NCI-H446 (cell line): ENCODE measurements at regions not wholly inside any gene's neighbourhood (a gene's known extent, or its start where the extent isn't known, plus 50 kb on each side); places are given as distances from the start of the nearest gene placed in this dataset.

Source experiments
- DNase-seq, 2 experiments: peaks; one replicate each; lab custom pipeline; 2025; lab: John Stamatoyannopoulos, UW

- DNase-seq = no peak
Observed at GRCh38 chr10:120983721-120984120, 132.6 kb downstream of the WDR11 start.

DNA sequence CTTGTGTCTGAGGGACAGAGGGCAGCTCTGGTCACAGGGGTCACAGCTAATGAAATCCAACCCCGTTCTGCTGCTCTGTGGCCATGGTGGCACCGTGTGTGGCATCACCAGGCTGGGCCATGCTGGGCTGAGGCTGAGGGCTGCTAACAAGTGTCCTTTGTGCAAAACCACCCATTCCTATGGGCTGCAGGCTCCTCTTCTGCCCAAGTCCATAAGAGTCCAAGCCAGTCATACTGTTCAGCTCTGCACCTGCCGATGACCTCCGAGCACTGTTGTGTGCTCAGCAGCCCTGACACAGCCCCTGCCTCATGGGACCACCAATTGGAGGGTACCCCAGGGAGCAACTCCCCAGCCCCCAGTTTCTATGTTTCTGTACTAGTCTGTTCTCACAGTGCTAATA lies 133.1 kb downstream of the WDR11 start:
- no peak for DNase-seq

DNA sequence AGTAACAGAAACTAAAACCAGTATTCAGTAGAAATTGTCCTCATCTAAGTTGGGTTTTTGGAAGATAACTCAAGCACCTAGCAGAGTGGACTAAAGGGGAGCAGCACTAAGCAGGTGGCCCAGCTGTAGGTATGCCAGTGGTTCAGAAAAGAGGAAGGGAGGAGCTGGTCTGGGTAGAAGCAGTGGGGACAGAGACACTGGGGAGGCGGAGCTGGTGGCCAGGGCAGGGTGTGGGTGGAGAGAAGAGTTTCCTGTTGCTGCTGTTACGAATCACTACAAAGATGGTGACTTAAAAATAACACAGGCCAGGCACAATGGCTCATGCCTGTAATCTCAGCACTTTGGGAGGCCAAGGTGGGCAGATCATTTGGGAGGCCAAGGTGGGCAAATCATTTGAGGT lies 136.2 kb downstream of the WDR11 start:
- DNase-seq = no peak

- DNase-seq = no peak
Observed at GRCh38 chr10:120988751-120989150, 137.6 kb downstream of the WDR11 start.

DNA sequence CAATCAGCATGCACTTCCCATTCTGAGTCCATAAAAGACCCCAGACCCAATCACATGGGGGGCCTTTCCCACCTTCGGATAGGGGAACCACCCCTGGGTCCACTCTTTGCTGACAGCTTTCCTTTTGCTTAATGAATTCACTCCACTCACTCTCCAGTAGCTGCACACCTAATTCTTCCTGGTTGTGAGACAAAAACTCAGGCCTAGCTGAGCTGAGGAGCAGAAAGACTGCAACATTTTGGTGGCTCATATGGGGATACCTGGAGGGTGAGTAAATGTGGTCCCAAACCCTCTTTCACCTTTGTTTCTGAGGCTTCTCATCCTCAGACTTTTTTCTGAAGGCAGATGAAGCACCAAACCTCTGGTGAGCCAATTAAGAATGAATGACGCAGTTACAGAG lies 138.1 kb downstream of the WDR11 start:
- no peak for DNase-seq

DNA sequence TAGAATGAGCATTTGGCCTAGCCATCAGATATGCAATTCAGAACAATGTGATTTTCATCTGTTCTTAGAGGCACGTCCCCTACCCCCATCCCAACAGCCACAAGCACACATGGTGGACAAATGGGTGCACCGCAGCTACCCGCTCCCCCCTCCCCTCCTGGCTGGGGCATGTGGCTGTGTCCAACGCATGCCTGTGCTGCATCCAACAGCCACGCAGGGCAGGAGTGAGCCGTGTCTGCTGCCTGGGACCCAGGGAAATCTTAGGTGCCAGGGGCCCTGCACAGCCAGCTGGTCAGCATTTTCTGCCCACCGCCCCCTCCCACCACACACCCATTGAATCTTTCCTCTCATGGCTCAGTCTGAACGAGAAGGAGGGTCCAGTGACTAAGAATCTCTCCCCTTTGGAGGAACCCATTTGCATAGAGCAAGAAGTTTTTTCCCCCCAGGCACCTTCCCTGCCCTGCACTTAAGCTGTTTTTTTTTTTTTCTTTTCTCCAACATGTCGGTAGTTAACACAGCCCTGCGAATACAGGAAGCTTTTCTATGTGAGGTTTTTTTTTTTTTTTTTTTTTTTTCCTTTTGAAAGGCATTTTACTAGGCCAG lies 138.9 kb downstream of the WDR11 start:
- DNase-seq = no peak

DNA sequence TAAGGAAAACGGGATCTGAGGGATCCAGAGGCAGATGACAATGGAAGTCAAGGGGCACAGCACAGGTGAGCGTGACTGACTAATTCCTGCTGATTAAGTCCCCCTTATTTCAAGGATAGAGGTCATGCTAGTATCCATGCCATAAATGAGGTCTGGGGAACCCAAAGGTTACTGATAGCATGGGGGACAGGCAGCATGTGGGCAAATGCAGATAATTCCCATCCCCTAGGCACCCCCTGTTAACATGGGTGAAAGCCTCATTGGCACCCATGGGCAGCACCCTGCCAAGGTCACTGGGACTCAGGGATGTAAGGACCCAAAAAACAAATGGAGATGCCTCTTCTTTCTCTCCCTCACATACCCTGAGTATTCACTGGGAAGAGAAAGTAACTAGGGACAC lies 139.7 kb downstream of the WDR11 start:
- DNase-seq = no peak

GRCh38 chr10:120993089-120993488 lies 141.9 kb downstream of the WDR11 start:
- no peak for DNase-seq

GRCh38 chr10:120995768-120996167 lies 144.6 kb downstream of the WDR11 start:
- no peak for DNase-seq

DNA sequence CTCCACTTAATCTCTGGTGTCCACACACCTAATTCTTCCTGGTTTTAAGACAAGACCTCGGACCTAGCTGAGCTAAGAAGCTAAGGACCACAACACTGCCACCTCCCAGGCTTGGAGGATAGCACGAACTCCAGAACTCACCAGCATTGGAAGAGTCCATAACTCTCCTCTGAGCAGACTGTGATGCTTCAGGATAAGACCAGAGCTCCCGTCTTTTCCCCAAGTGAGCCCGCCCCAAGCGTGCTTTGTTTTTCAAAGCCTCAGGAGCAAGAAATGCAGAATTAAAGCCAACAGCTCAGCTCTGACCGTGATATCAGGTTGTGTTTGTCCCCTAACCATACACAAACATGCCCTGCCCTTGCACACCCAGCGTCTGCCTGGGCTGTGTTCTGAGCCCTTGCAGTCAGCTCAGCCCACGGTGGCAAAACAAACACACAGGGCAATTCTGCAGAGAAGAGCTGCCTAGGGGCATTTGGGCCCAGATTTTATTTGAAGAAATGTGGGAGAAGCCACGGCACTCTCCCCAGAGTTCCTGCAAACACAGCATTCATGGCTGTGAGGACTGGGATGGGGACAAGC lies 145.4 kb downstream of the WDR11 start:
- DNase-seq = no peak

DNA sequence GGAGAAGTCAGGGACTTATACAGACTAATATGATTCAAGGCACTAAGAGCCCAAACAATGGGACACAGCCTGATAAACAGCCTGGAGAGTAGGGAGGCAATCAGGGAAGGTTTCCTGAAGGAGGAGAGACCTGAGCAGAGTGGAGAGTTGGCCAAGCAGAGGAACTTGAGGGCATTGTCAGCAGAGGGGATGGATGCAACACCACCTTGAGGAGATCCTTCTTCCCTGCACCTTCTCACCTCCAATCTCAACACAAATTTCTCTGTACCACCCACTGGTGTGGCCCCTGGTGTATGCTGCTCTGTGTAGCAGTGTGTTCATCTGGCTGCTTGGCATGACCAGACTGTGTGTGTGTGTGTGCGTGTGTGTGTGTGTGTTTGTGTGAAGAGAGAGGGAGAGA lies 146.2 kb downstream of the WDR11 start:
- DNase-seq = no peak

GRCh38 chr10:120997756-120998155 lies 146.6 kb downstream of the WDR11 start:
- DNase-seq = no peak

DNA sequence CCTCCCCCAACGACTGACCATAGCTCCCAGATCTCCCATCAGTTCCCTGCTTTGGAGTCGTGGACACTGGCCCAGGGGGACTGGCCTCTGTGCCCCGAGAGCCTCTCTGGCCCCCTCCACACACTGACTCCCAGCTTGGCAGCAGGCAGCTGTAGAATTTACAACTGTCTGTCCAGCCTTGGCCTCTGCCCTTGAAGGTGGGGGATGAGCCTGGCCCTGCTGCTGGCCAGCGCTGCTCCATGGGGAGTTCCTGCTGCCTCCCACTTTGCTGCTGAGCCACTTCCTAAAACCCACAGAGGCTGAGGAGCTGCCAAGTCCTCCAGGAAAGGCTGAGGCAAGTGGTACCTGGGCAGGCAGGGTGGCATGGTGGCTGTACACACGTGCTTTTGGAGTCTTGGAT lies 147.1 kb downstream of the WDR11 start:
- no peak for DNase-seq

GRCh38 chr10:120998782-120999285 lies 147.7 kb downstream of the WDR11 start:
- DNase-seq = no peak

DNA sequence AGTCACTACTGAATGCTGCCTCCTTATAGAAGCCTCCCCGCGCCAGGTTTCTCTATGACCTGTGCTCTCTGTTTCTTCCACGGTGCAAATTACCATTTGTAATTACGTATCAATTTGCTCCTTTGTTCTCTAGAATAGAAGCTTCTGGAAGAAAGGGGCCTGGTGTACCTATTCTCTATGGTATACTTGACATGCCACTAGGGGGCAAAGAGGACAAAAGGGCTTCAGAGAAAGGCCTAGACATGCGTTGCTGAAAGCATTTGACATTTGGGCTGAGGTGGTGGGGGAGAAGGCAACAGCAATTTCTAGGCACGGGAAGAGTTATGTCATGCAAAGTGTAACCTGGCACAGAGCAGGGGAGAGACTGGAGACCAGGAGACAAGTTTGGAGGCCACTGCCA lies 148.7 kb downstream of the WDR11 start:
- DNase-seq = no peak

DNA sequence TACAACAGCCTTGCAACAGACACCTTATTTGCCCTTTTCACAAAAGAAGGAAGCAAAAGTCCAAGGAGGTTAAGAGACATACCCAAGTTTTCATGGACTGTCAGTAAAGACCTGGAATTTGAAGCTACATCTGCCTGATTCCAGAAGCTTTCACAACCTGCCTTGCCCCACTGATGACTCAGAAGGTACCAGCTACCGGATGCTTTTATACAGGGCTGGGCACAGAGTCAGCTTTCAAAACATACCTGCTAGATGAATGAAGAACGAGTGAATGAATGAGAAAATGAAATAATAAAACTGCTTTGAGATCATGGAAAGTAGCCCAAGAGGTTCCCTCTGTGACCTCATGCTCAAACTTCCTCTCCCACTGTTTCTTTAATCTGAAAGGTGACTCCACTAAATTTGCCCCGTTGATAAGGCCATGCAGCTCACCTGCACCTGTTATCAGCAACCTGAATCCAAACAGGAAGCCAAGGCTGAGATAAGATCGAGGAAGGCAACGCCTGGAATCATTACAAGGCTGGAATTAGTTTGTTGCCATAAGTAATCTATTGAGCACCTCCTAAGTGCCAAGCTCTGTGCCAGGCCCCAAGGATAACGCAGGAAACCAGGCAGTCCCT lies 151.5 kb downstream of the WDR11 start:
- DNase-seq = no peak

DNA sequence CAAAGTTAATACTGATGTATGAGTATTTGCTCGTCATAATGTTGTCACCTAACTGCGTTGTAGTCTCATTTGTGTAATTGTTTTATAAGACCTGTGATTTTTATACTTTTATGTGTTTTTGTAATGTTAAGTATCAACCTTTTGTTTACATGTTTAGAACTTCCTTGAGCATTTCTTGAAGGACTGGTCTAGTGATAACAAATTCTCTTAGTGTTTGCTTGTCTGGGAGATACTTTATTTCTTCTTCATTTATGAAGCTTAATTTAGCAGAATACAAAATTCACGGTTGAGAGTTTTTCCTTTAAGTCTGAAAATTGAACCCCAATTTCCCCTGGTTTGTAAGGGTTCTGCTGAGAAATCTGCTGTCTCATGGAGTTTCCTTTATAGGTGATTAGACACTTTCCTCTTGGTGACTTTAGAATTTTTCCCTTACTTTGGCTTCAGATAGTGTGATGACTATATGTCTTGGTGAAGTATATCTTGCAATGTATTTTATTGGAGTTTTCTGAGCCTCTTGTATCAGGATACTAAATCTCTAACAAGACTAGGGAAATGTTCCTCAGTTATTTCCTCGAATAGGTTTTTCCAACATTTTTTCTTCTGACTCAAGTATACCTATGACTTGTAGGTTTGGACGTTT lies 154.9 kb downstream of the WDR11 start:
- no peak for DNase-seq

DNA sequence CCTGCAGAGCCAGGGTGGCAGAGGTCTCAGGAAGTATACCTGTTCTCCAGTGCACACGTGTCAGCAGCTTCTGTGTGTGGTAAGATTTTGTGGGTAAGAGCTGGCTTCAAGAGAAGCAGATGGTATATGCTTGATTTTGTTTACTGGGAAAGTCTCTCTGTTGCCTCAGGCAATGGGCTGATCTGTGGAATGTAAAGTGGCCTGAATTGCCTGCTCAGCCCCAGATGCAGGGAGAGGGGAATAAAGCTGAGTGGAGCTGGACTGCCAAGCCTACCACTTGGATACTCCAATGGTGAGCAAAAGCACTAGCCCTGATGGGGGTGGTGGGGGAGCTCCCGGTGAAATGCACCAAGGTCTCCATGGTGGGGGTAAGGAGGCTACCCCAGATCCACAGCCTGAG lies 156.1 kb downstream of the WDR11 start:
- no peak for DNase-seq

- no peak for DNase-seq
Observed at GRCh38 chr10:121015916-121016315, 164.8 kb downstream of the WDR11 start.

DNA sequence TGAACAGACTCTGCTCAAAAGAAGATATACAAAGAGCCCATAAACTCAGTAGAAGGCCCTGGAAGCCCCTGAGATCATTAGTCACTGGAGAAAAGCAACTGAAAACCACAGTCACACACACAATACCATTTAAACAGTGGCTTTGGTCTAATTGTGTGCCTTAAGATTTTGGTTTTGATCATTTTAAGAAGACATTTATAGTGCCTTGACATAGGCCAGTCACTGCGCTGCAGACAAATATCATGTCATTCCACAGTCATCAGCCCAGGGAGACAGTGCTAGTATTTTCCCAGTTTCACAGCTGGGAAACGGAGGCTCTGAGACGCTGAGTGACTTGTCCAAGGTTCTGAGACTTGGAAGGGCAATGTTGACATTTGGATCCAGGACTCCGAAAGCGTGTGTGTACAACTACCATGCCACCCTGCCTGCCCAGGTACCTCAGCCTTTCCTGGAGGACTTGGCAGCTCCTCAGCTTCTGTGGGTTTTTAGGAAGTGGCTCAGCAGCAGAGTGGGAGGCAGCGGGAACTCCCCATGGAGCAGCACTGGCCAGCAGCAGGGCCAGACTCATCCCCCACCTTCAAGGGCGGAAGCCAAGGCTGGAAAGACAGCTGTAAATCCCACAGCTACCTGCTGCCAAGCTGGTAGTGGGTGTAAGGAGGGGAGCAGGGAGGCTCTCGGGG lies 173.9 kb downstream of the WDR11 start:
- no peak for DNase-seq

DNA sequence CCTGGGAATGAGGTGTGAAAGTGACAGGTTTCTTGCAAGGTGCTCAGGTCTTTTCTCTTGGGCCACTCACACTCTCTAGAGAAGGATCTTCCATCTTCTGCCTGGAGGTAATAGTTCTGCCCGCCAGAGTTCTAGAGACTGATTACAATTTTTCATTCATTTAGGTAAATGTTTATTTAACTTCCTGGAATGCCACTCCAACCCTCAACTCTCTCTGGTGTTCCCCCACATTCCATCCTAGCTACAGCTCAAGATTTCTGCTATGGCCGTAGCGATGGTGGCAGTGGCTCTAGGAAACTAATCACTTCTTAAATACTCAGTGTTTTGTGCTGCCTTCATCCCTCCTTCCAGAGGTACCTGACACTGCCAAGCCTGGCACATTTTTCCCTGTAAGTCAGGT lies 174.6 kb downstream of the WDR11 start:
- no peak for DNase-seq

- peak; percentile 48 to 75 for DNase-seq
Observed at GRCh38 chr10:121027371-121027770, 176.2 kb downstream of the WDR11 start.

DNA sequence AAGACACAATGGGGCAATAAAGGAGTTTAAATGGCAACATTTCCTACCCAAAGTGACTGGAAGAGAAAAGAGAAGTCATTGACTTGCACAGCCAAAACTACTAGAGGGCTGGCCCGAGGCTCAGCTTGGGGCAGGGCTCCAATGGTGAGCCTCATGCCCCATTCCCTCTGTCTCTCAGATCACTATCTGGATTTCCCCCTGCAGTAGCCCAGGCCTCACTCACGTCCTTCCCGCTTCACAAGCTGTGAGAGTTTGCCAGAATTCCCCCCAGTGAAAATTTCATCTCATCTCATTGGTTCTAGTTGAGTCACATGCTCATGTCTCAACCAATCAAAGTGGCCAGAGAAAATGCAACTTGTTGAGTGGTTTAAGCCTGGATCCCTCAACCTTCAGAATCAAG lies 181.3 kb downstream of the WDR11 start:
- no peak for DNase-seq
